ENCODE measurements at regions not wholly inside any gene's neighbourhood (a gene's known extent, or its start where the extent isn't known, plus 50 kb on each side); places are given as distances from the start of the nearest gene placed in this dataset.

DNA sequence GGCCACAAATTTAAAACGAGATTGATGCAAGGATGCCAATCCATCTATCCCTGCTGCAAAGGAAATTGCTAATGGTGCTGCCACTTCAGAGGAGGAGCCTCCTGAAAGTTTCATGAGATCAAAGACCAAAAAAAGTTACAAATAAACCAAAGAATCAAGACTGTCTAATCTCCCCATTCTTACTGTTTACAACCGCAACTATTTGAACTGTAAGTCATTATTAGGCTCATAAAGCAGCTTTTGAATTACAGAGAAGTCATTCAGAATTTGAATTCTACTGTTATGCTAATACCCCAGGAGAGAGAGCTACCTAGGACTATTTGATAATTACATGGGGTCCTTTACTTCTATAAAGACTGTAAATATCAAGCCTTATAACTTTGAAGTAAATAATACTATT, 1613.6 kb upstream of the WWC1 start (continued):
- TF ChIP-seq FOXJ3 (CRISPR knock-in tag; IDR thresholded peaks at IDR 0.05; ENCODE audit: borderline replicate concordance) (no peak), ZNF367 (CRISPR knock-in tag; IDR thresholded peaks at IDR 0.05; ENCODE audit: borderline replicate concordance) (no peak), HDAC6 (IDR thresholded peaks at IDR 0.05; ENCODE audit: low read depth, low read length) (no peak)

DNA sequence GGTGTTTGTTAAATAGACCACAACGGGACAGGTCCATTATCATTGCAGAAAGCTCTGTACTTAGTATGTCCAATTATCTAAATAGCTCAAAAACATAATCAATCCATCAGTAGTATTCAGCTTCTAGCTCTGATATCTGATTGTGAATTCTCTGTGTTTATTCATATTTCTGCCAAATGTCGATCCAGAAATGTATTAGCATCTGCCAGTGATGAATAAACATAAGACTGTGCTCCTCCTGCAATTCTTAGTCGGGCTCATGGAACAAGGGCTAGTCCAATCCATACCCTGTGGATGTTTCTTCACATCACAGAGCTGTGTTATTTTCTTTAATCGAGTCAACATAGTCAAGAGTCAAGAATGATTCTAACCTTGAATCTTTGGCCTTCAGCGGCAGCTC, 1612.1 kb upstream of the WWC1 start:
- whole genome bisulfite sequencing (ENCODE audit: low lambda C conversion rate), result 18% methylated on average over 5 of the region's 5 CpGs
- POLR2A ChIA-PET, result no interaction called here
- no peak overlapping the region for H2AFZ ChIP-seq (ENCODE audit: low read length)
- no peak overlapping the region for H3K4me2 ChIP-seq (ENCODE audit: low read depth, low read length)
- H3K4me3 ChIP-seq (replicated peaks in 1 of 3; ENCODE audit: insufficient read depth in 1 of 3, low read depth in 2 of 3, low read length in 3 of 3), result no peak overlapping the region
- no peak for DNase-seq (ENCODE audit: low spot score)
- no TSS peak for BruUV-seq (replicated peaks)
- no peaks in the 10 kb centered on the region for H3K36me3 ChIP-seq (replicated peaks in 1 of 2; ENCODE audit: control insufficient read depth in 1 of 2, insufficient read depth in 2 of 2, low read length in 2 of 2)
- ATAC-seq, result no peak
- H4K20me1 ChIP-seq (ENCODE audit: insufficient read depth, low read length), result no peaks in the 10 kb centered on the region
- intact Hi-C loops (cut with micrococcal nuclease; ENCODE audit: unreplicated experiment) (no loop called here), in situ Hi-C loops (cut with HindIII; ENCODE audit: extremely low pct_ligation_motif_present, low pct_unique_long_range_greater_than_20kb) (no loop called here)
- peaks cover 85% of the 10 kb centered on the region for H3K9me3 ChIP-seq (ENCODE audit: low read length)
- no peaks in the 10 kb centered on the region; a peak in 1 of 5 replicates for H3K27me3 ChIP-seq (ENCODE audit: control insufficient read depth in 1 of 2, insufficient read depth in 2 of 2, low read length in 2 of 2)
- H3K27ac ChIP-seq (ENCODE audit: extremely low read length, insufficient read depth, low read length), result no peak overlapping the region
- no peak overlapping the region for H3K9ac ChIP-seq (ENCODE audit: insufficient read depth, low read depth, low read length)
- FAIRE-seq, result no peak
- no peaks in the 10 kb centered on the region for H3K4me1 ChIP-seq (ENCODE audit: insufficient read depth, low read length)
- CTCF ChIA-PET (ENCODE audit: low intra/inter-chr PET ratio, low total read pairs), result no interaction called here
- no peaks in the 10 kb centered on the region for H3K79me2 ChIP-seq (ENCODE audit: insufficient read depth, low read length)
- TF ChIP-seq EZH2 (conservative IDR thresholded peaks at IDR 0.05; ENCODE audit: low read depth, low read length), result no peak
- TF ChIP-seq, protein P1, sequence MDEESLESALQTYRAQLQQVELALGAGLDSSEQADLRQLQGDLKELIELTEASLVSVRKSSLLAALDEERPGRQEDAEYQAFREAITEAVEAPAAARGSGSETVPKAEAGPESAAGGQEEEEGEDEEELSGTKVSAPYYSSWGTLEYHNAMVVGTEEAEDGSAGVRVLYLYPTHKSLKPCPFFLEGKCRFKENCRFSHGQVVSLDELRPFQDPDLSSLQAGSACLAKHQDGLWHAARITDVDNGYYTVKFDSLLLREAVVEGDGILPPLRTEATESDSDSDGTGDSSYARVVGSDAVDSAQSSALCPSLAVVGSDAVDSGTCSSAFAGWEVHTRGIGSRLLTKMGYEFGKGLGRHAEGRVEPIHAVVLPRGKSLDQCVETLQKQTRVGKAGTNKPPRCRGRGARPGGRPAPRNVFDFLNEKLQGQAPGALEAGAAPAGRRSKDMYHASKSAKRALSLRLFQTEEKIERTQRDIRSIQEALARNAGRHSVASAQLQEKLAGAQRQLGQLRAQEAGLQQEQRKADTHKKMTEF (CRISPR knock-in tag; IDR thresholded peaks at IDR 0.05), result no peak
- no peak for TF ChIP-seq MIER3 (CRISPR knock-in tag; IDR thresholded peaks at IDR 0.05; ENCODE audit: borderline replicate concordance)
- TF ChIP-seq, protein P2, sequence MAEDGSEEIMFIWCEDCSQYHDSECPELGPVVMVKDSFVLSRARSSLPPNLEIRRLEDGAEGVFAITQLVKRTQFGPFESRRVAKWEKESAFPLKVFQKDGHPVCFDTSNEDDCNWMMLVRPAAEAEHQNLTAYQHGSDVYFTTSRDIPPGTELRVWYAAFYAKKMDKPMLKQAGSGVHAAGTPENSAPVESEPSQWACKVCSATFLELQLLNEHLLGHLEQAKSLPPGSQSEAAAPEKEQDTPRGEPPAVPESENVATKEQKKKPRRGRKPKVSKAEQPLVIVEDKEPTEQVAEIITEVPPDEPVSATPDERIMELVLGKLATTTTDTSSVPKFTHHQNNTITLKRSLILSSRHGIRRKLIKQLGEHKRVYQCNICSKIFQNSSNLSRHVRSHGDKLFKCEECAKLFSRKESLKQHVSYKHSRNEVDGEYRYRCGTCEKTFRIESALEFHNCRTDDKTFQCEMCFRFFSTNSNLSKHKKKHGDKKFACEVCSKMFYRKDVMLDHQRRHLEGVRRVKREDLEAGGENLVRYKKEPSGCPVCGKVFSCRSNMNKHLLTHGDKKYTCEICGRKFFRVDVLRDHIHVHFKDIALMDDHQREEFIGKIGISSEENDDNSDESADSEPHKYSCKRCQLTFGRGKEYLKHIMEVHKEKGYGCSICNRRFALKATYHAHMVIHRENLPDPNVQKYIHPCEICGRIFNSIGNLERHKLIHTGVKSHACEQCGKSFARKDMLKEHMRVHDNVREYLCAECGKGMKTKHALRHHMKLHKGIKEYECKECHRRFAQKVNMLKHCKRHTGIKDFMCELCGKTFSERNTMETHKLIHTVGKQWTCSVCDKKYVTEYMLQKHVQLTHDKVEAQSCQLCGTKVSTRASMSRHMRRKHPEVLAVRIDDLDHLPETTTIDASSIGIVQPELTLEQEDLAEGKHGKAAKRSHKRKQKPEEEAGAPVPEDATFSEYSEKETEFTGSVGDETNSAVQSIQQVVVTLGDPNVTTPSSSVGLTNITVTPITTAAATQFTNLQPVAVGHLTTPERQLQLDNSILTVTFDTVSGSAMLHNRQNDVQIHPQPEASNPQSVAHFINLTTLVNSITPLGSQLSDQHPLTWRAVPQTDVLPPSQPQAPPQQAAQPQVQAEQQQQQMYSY (CRISPR knock-in tag; IDR thresholded peaks at IDR 0.05), result no peak
- TF ChIP-seq NR2F6 (IDR thresholded peaks at IDR 0.05), result no peak
- TF ChIP-seq NR2F6 (CRISPR knock-in tag; IDR thresholded peaks at IDR 0.05), result no peak
- TF ChIP-seq, protein P3, sequence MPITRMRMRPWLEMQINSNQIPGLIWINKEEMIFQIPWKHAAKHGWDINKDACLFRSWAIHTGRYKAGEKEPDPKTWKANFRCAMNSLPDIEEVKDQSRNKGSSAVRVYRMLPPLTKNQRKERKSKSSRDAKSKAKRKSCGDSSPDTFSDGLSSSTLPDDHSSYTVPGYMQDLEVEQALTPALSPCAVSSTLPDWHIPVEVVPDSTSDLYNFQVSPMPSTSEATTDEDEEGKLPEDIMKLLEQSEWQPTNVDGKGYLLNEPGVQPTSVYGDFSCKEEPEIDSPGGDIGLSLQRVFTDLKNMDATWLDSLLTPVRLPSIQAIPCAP (CRISPR knock-in tag; IDR thresholded peaks at IDR 0.05; ENCODE audit: low read depth), result no peak
- TF ChIP-seq FOSL1 (CRISPR knock-in tag; IDR thresholded peaks at IDR 0.05; ENCODE audit: borderline replicate concordance), result no peak
- no peak for TF ChIP-seq SP4 (CRISPR knock-in tag; IDR thresholded peaks at IDR 0.05)
- TF ChIP-seq, protein P4, sequence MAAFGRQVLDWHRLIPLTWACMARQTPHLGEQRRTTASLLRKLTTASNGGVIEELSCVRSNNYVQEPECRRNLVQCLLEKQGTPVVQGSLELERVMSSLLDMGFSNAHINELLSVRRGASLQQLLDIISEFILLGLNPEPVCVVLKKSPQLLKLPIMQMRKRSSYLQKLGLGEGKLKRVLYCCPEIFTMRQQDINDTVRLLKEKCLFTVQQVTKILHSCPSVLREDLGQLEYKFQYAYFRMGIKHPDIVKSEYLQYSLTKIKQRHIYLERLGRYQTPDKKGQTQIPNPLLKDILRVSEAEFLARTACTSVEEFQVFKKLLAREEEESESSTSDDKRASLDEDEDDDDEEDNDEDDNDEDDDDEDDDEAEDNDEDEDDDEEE (CRISPR knock-in tag; IDR thresholded peaks at IDR 0.05), result no peak
- TF ChIP-seq TSC22D2 (CRISPR knock-in tag; IDR thresholded peaks at IDR 0.05; ENCODE audit: borderline replicate concordance), result no peak
- no peak for TF ChIP-seq RBFOX2 (IDR thresholded peaks at IDR 0.05; ENCODE audit: low read depth, low read length)
- no peak for TF ChIP-seq SALL2 (CRISPR knock-in tag; IDR thresholded peaks at IDR 0.05)
